ENCODE measurements at regions not wholly inside any gene's neighbourhood (a gene's known extent, or its start where the extent isn't known, plus 50 kb on each side); places are given as distances from the start of the nearest gene placed in this dataset.
"Not testable (repeated sequence)": the region's sequence is repeated elsewhere in the genome, so short reads cannot be mapped to it uniquely, and the experiment has no call there.

GRCh38 chr21:38905328-38905727 lies 99.6 kb downstream of the ETS2 start:
- no peak for TF ChIP-seq CTCF (IDR thresholded peaks at IDR 0.05; ENCODE audit: borderline replicate concordance, insufficient read depth, low read depth, low read length)
- H3K4me3 ChIP-seq (ENCODE audit: low read depth, low read length) = no peak overlapping the region

DNA sequence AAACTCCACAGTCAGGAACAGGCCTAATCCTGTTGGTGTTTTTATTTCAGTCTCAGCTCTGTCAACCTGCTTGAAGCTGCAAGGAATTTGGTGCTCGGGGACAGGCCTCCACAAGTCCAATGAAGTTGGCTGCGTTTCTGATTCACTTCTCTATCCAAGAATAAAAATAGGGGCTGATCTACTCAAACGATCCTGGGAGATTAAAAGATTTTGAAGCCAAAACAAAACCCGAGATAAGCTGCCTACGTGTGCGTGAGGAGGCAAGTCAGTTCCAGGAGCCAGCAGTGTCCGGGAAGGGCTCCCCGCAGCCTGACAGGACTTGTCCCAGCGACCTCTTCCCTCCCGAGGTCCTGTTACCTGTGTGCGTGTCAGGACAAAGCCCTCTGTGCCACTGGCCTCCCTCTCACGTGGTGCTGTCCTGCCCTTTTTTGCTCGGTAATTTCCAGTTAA lies 98.0 kb downstream of the ETS2 start:
- no peak for TF ChIP-seq CTCF (IDR thresholded peaks at IDR 0.05; ENCODE audit: borderline replicate concordance, insufficient read depth, low read depth, low read length)
- no peak overlapping the region for H3K4me3 ChIP-seq (ENCODE audit: low read depth, low read length)

DNA sequence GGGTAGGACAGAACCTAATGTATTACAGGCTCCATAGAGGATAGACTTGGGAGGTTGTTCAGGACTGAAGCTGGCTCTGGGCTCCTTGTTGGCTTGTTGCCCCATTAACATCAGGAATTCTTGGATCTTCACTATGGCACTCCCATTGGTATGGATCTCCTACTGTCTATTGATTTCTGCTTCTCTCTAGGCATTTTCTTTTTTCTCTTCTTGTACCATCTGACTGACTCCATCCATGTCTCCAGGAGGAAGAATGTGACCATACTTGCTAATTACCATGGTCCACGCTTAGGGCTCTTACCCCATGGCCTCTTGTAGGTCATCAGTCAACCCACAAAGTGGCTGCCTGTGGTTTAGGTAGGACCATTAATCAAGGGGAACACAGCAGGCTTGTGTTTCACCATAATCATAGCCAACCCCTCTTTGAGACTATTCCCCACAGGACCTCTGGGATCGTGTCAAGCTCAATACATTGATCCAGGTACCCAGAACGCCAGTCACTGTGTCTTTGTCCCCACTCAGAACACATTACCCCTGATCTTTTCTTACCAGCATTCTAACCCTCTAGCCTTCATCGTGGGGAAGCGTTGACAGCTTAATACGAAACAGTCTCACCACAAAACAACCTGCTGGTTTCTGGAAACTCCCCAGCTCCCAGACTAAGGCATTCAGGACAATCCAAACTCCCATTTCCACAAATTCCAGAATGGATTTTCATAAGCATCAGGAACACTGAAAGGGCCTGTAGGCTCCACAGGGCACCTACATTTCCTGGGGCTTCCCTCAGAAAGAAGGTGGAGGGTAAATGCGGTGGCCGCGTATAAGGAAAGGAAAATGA lies 97.1 kb downstream of the ETS2 start:
- TF ChIP-seq CTCF (IDR thresholded peaks at IDR 0.05; ENCODE audit: borderline replicate concordance, insufficient read depth, low read depth, low read length) = no peak
- no peak overlapping the region for H3K4me3 ChIP-seq (ENCODE audit: low read depth, low read length)

GRCh38 chr21:38900499-38900898 lies 94.8 kb downstream of the ETS2 start:
- TF ChIP-seq CTCF (IDR thresholded peaks at IDR 0.05; ENCODE audit: borderline replicate concordance, insufficient read depth, low read depth, low read length) = no peak
- H3K4me3 ChIP-seq (ENCODE audit: low read depth, low read length) = no peak overlapping the region

- not testable (repeated sequence) for H3K4me3 ChIP-seq (ENCODE audit: low read depth, low read length)
Observed at GRCh38 chr21:38899985-38900384, 94.3 kb downstream of the ETS2 start.

GRCh38 chr21:38899277-38899947 lies 93.7 kb downstream of the ETS2 start:
- TF ChIP-seq CTCF (IDR thresholded peaks at IDR 0.05; ENCODE audit: borderline replicate concordance, insufficient read depth, low read depth, low read length) = no peak
- no peak overlapping the region for H3K4me3 ChIP-seq (ENCODE audit: low read depth, low read length)

- H3K4me3 ChIP-seq (ENCODE audit: low read depth, low read length) = no peak overlapping the region
Observed at GRCh38 chr21:38898422-38899096, 92.8 kb downstream of the ETS2 start.

More at GRCh38 chr21:38898422-38899096, 92.8 kb downstream of the ETS2 start:
- no peak for TF ChIP-seq CTCF (IDR thresholded peaks at IDR 0.05; ENCODE audit: borderline replicate concordance, insufficient read depth, low read depth, low read length)

Data from GM12875 (cell line).